ENCODE measurements at regions not wholly inside any gene's neighbourhood (a gene's known extent, or its start where the extent isn't known, plus 50 kb on each side); places are given as distances from the start of the nearest gene placed in this dataset.

DNA sequence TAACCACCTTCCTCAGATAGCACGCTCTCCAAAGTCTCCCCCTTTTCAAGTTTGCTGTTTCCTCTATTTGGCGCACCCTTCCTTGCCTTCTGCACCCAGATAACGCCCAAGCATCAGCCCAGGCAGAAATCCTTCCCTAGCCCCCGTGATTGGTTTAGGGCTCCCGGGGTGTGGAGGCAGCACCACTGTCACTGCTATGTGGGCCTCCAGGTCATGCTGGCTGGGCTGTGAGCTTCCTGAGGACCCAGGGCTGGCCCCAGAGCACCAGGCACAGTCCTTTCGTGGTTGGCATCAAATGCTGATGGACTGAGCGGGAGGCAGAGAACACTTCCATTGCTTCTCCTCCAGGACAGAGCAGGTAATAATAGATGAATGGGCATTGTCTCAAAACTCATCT is 311.4 kb downstream of the BCL11B start:
- Histone ChIP-seq H3K27me3 (ENCODE audit: control insufficient read depth, insufficient read depth, low read length) (no peaks in the 10 kb centered on the region), H2AK5ac (ENCODE audit: low read depth, low read length) (no peak overlapping the region), H3K56ac (ENCODE audit: extremely low read depth, insufficient read depth, low read length) (no peak overlapping the region), H3K9me3 (ENCODE audit: control insufficient read depth, insufficient read depth, low read length) (peaks cover 59% of the 10 kb centered on the region), H2AFZ (replicated peaks; ENCODE audit: low read length, poor library complexity) (no peak overlapping the region), H4K91ac (ENCODE audit: insufficient read depth, low read depth, low read length) (no peak overlapping the region), H3K9me1 (ENCODE audit: insufficient read depth, low read length) (no peaks in the 10 kb centered on the region), H4K5ac (ENCODE audit: low read depth, low read length) (no peak overlapping the region), H3K4me3 (ENCODE audit: insufficient read depth, low read depth, low read length) (no peak overlapping the region), H4K8ac (ENCODE audit: low read depth in 2 of 2, low read length in 2 of 2) (no peak overlapping the region), H3K27ac (ENCODE audit: insufficient read depth, low read length) (no peak overlapping the region), H2BK5ac (ENCODE audit: low read depth, low read length, poor library complexity, severe bottlenecking) (no peak overlapping the region), H3K4me2 (ENCODE audit: low read depth, low read length) (no peak overlapping the region), H2BK120ac (ENCODE audit: low read depth, low read length) (no peak overlapping the region), H3K36me3 (ENCODE audit: control insufficient read depth, insufficient read depth, low read length) (no peaks in the 10 kb centered on the region), H3K14ac (replicated peaks; ENCODE audit: low read depth, low read length) (no peak overlapping the region), H3K4me1 (ENCODE audit: control insufficient read depth, insufficient read depth, low read length) (no peaks in the 10 kb centered on the region), H3K4ac (ENCODE audit: low read depth, low read length) (no peak overlapping the region), H2BK20ac (ENCODE audit: low read depth, low read length) (no peak overlapping the region), H3K18ac (ENCODE audit: low read depth, low read length) (no peak overlapping the region), H3K9ac (ENCODE audit: low read depth, low read length) (no peak overlapping the region), H2AK9ac (replicated peaks; ENCODE audit: low read depth, low read length, poor library complexity) (no peak overlapping the region), H2BK15ac (ENCODE audit: low read depth, low read length) (no peak overlapping the region), H3K79me1 (ENCODE audit: low read depth in 1 of 2, low read length in 2 of 2) (no peaks in the 10 kb centered on the region), H3K23ac (ENCODE audit: low read depth, low read length) (no peak overlapping the region), H4K20me1 (ENCODE audit: insufficient read depth, low read length) (no peaks in the 10 kb centered on the region)
- no peak for DNase-seq
- in situ Hi-C loops (cut with MboI; ENCODE audit: low sequenced_read_pairs): no loop called here
- no peak for ATAC-seq (ENCODE audit: low read depth)
- ChIA-PET POLR2A (ENCODE audit: unreplicated experiment) (no interaction called here), CTCF (no interaction called here)
- 55% methylated on average over 4 of the region's 7 CpGs; no CpG with 5 or more reads in 1 of the 2 experiments for WGBS, 2 experiments (ENCODE audit: extremely low coverage in 2 of 2, insufficient read length in 1 of 2)
- dilution Hi-C loops (cut with HindIII; ENCODE audit: low sequenced_read_pairs, unreplicated experiment): no loop called here
- intact Hi-C loops (cut with micrococcal nuclease): no loop called here
- TF ChIP-seq CHD1 (IDR thresholded peaks at IDR 0.05; ENCODE audit: low read depth, low read length) (no peak), RCOR1 (IDR thresholded peaks at IDR 0.05; ENCODE audit: insufficient replicate concordance, low read length) (no peak), FOS (IDR thresholded peaks at IDR 0.05; ENCODE audit: low read depth, low read length) (no peak), POLR2A (IDR thresholded peaks at IDR 0.05; ENCODE audit: low read depth, low read length) (no peak), MAFK (IDR thresholded peaks at IDR 0.05; ENCODE audit: low read depth, low read length) (no peak)
- TF ChIP-seq, protein P1, sequence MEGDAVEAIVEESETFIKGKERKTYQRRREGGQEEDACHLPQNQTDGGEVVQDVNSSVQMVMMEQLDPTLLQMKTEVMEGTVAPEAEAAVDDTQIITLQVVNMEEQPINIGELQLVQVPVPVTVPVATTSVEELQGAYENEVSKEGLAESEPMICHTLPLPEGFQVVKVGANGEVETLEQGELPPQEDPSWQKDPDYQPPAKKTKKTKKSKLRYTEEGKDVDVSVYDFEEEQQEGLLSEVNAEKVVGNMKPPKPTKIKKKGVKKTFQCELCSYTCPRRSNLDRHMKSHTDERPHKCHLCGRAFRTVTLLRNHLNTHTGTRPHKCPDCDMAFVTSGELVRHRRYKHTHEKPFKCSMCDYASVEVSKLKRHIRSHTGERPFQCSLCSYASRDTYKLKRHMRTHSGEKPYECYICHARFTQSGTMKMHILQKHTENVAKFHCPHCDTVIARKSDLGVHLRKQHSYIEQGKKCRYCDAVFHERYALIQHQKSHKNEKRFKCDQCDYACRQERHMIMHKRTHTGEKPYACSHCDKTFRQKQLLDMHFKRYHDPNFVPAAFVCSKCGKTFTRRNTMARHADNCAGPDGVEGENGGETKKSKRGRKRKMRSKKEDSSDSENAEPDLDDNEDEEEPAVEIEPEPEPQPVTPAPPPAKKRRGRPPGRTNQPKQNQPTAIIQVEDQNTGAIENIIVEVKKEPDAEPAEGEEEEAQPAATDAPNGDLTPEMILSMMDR (conservative IDR thresholded peaks at IDR 0.05; ENCODE audit: low read depth, low read length): no peak
- TF ChIP-seq, protein P2, sequence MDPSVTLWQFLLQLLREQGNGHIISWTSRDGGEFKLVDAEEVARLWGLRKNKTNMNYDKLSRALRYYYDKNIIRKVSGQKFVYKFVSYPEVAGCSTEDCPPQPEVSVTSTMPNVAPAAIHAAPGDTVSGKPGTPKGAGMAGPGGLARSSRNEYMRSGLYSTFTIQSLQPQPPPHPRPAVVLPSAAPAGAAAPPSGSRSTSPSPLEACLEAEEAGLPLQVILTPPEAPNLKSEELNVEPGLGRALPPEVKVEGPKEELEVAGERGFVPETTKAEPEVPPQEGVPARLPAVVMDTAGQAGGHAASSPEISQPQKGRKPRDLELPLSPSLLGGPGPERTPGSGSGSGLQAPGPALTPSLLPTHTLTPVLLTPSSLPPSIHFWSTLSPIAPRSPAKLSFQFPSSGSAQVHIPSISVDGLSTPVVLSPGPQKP (IDR thresholded peaks at IDR 0.05; ENCODE audit: borderline replicate concordance, low read depth, low read length): no peak
- no TSS peak for BruUV-seq (replicated peaks)

Measured in IMR-90 (cell line).